Cardiac muscle cell (in vitro differentiated cells and primary cell): ENCODE measurements at regions not wholly inside any gene's neighbourhood (a gene's known extent, or its start where the extent isn't known, plus 50 kb on each side); places are given as distances from the start of the nearest gene placed in this dataset.
A peak's percentile ranks its signal among the peaks of the same experiment; 100 is the strongest.

Experiments
- DNase-seq, 2 donors: peaks; one replicate each; pipeline versions ENCODE4 v3.0.0 to v3.0.0-alpha.2; 2010 to 2017; ENCODE audit warnings: low read depth in 1 of 2, low spot score in 1 of 2
- H3K27ac ChIP-seq: fragments of 200-600 bp; sonication (generic); 2 replicates; pipeline ENCODE4 v1.5.1; 2016
- H3K27me3 ChIP-seq: fragments of 200-600 bp; sonication (generic); 2 replicates; pipeline ENCODE4 v1.6.0; 2016; ENCODE audit warnings: control low read depth
- H3K36me3 ChIP-seq: fragments of 200-600 bp; sonication (generic); 2 replicates; pipeline ENCODE4 v1.5.1; 2016; ENCODE audit warnings: control low read depth
- H3K4me1 ChIP-seq: fragments of 200-600 bp; sonication (generic); 2 replicates; pipeline ENCODE4 v1.8.1; 2017; ENCODE audit warnings: low read depth, mild to moderate bottlenecking, mixed run types
- H3K4me3 ChIP-seq: fragments of 200-600 bp; sonication (generic); 2 replicates; pipeline ENCODE4 v1.5.1; 2016; ENCODE audit warnings: mild to moderate bottlenecking
- H3K9me3 ChIP-seq: fragments of 200-600 bp; sonication (generic); 2 replicates; pipeline ENCODE4 v1.5.1; 2017; ENCODE audit warnings: low read depth, mild to moderate bottlenecking, control low read depth
- CTCF ChIP-seq: IDR thresholded peaks from 2 replicates; pipeline ENCODE4 v1.5.1; 2012; ENCODE audit warnings: low read depth, mild to moderate bottlenecking, low read length

DNA sequence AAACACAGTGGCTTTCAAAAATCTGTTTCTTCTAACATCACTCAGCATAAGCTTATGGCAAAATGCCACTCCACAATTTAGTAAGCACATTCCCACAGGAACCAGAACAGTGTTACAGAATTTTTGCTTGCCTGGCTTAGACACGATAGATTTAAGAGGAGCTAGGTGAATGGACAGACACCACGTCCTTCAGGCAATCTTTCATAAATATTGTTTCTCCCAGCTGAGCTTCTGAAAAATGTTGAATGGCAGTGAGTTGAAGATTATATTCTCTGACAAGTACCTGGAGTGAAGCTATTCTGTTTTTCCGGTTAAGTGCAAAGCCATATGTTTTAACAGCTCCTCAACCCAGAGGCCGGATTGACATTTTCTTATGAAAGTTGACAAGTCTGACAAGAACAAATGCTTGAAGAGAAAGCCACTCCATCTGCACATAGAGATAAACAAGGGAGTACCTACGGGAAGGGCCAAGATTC lies 102.0 kb downstream of the FSCB start:
- H3K27me3 ChIP-seq = no peaks in the 10 kb centered on the region
- peaks cover 3% of the 10 kb centered on the region for H3K4me1 ChIP-seq
- no peaks in the 10 kb centered on the region for H3K36me3 ChIP-seq
- no peak overlapping the region for H3K27ac ChIP-seq
- no peaks in the 10 kb centered on the region for H3K9me3 ChIP-seq
- DNase-seq = peak in 1 of 2 donors; percentile 44
- TF ChIP-seq CTCF = no peak
- no peak overlapping the region for H3K4me3 ChIP-seq

DNA sequence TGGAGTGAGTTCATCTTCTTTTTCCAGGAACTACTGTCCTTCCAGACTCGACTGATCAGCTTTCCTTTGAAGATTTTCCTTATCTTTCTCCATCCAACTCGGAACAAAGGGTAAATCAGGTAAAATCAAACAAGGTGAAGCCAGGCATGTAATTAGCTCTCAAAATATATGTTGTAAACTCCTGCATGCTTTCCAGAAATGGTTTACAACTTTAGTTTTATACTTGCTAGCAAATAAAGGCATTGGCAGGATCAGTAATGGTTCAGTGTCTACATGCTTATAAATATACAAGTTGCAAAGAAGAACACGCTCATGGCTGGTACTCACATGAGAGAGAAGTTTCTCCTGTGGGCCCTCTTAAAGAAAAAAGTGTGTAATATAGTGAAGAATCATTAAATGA lies 102.5 kb downstream of the FSCB start:
- no peak overlapping the region for H3K4me3 ChIP-seq
- no peak overlapping the region for H3K27ac ChIP-seq
- H3K9me3 ChIP-seq = no peaks in the 10 kb centered on the region
- H3K27me3 ChIP-seq = no peaks in the 10 kb centered on the region
- no peaks in the 10 kb centered on the region for H3K36me3 ChIP-seq
- peaks cover 3% of the 10 kb centered on the region for H3K4me1 ChIP-seq
- DNase-seq = no peak
- no peak for TF ChIP-seq CTCF

DNA sequence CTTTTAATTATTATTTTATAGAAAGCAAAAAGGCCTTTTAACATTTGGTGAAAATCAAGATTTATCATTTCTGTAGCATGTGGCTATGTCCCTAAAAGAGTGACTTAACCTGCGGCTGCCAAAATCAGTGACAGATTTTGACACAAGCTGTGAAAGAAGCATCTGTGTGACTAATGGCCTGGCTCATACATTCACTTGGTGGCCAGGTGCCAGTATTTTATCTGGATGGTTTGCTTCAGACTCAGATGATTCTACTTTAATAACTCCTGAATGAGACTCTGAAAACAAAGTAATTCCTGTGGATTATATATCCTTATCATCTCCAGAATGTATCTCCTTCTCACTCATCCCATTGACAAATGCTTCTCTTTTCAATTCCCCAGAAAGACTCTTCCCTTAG lies 103.0 kb downstream of the FSCB start:
- Histone ChIP-seq H3K4me1 (peaks cover 3% of the 10 kb centered on the region), H3K36me3 (no peaks in the 10 kb centered on the region), H3K27ac (no peak overlapping the region), H3K27me3 (no peaks in the 10 kb centered on the region), H3K4me3 (no peak overlapping the region), H3K9me3 (no peaks in the 10 kb centered on the region)
- no peak for TF ChIP-seq CTCF
- peak in 1 of 2 donors; percentile 36 for DNase-seq

GRCh38 chr14:44403193-44403592 lies 103.9 kb downstream of the FSCB start:
- H3K27ac ChIP-seq = no peak overlapping the region
- DNase-seq = no peak
- H3K27me3 ChIP-seq = no peaks in the 10 kb centered on the region
- H3K36me3 ChIP-seq = no peaks in the 10 kb centered on the region
- TF ChIP-seq CTCF = no peak
- peaks cover 3% of the 10 kb centered on the region for H3K4me1 ChIP-seq
- no peak overlapping the region for H3K4me3 ChIP-seq
- H3K9me3 ChIP-seq = no peaks in the 10 kb centered on the region

DNA sequence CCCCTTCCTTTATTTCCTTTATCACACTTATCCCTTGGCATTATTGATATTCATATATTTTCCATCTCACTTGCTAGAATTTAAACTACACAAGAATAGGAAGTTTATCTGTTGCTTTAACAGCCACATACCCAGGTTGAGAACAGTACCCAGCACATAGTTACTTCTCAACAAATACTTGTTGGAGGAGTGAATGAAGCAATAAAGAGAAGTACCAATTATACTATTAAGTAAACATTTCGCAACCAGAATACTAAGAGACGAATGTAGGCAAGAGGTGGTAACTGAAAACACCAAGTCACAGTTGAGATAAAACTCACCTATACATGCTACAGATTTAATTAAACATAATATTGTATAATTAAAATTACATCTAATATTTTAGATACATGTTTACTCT lies 110.9 kb downstream of the FSCB start:
- Histone ChIP-seq H3K27me3 (no peaks in the 10 kb centered on the region), H3K4me1 (no peaks in the 10 kb centered on the region), H3K27ac (no peak overlapping the region), H3K36me3 (no peaks in the 10 kb centered on the region), H3K9me3 (no peaks in the 10 kb centered on the region), H3K4me3 (no peak overlapping the region)
- no peak for DNase-seq
- TF ChIP-seq CTCF = no peak

DNA sequence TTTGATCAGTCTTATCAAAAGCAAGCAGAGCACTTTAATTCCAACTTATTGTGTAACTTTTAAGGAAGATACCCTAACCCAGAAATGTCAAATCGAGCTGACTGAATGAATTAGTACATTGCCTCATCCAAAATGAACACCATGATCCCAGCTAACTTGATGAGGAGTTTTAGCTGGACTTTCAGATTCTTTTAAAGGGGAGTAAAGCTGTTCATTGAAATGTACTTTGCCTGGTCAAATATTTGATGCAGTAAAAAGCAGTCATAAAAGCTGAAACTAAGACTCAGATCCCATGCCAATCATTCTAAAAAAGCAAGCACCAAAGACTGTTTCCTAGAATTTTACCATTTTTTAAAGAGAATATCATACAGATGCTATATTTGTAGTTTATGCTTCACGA lies 114.1 kb downstream of the FSCB start:
- Histone ChIP-seq H3K27ac (no peak overlapping the region), H3K9me3 (no peaks in the 10 kb centered on the region), H3K36me3 (no peaks in the 10 kb centered on the region), H3K4me3 (no peak overlapping the region), H3K27me3 (no peaks in the 10 kb centered on the region), H3K4me1 (no peaks in the 10 kb centered on the region)
- TF ChIP-seq CTCF = no peak
- DNase-seq = no peak
